GM19239 (cell line): ENCODE measurements at regions not wholly inside any gene's neighbourhood (a gene's known extent, or its start where the extent isn't known, plus 50 kb on each side); places are given as distances from the start of the nearest gene placed in this dataset.

Source experiments
- DNase-seq: peaks from one replicate; pipeline ENCODE4 v3.0.0; 2011; ENCODE audit warnings: low spot score; ENCODE audit not compliant: insufficient read length
- FAIRE-seq: peaks from 2 replicates; lab custom pipeline; 2011; peaks lifted over from hg19 to GRCh38; lab: Jason Lieb, UNC

DNA sequence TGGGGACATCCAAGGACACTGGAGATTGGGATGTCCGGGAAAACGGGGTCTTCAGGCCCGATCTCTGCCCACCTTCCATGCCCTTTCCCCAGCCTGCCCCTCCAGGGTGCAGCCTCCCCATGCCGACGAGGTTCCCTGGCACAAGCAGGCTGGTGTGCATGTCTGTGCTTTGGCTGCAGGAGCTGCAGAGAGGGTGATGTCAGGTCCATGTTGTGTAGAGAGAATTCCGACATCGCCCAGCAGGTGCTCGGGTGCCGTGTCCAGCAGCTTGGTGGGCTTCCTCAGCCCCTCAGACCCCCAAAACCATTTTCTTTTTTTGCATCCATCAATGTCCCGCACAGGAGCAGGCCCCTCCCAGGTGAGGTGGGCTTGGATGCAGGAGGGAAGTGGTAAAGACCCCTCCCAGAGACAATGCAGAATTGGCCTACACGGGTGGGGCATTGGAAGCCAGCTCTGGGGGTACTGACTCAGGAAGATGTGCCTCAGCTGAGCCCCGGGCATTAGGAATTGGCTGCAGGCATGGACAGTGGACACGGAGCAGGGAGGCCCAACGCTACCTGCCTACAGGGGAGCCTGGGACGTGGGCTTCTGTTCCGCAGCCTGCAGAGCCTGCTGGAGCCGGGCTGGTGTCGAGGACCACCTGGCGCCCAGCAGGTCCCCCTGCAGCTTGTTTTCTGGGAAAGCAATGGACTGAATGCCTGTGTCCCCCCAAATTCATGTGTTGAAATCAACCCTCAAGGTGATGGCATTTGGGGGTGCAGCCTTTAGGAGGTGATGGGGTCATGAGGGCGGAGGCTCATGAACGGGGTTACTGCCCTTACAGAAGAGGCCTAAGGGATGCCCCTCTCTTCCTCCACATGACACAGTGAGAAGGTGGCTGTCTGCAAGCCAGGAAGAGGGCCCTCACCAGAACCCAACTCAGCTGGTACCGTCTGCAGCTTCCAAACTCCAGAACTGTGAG lies 97.5 kb downstream of the METRNL start:
- DNase-seq (no peak), FAIRE-seq (no peak)

GRCh38 chr17:83177611-83178532 lies 98.5 kb downstream of the METRNL start:
- FAIRE-seq = no peak
- DNase-seq = no peak

- FAIRE-seq (no peak), DNase-seq (no peak)
Observed at GRCh38 chr17:83178533-83179304, 99.3 kb downstream of the METRNL start.

DNA sequence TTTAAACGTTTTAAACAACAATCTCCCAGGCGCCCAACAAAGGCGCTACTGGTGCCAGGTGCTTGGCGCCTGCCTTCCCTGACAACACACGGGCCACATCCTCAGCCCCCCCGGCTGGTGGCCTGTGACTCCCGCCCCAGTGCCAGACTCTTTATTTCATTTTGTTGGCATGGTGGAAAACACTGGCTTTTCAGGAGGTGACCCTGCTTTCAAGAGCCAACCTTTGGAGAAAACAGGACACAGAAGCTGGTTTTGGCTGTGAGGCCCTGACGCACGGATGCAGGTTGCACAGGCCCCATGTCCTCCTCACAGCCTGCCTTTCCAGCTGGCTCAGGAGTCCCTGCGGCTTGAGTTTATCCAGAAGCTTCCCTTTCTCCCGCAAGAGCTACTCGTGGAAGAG lies 100.0 kb downstream of the METRNL start:
- FAIRE-seq = no peak
- no peak for DNase-seq

GRCh38 chr17:83179811-83180210 lies 100.4 kb downstream of the METRNL start:
- DNase-seq (no peak), FAIRE-seq (no peak)

GRCh38 chr17:83180264-83180995 lies 101.0 kb downstream of the METRNL start:
- no peak for DNase-seq
- FAIRE-seq = no peak

DNA sequence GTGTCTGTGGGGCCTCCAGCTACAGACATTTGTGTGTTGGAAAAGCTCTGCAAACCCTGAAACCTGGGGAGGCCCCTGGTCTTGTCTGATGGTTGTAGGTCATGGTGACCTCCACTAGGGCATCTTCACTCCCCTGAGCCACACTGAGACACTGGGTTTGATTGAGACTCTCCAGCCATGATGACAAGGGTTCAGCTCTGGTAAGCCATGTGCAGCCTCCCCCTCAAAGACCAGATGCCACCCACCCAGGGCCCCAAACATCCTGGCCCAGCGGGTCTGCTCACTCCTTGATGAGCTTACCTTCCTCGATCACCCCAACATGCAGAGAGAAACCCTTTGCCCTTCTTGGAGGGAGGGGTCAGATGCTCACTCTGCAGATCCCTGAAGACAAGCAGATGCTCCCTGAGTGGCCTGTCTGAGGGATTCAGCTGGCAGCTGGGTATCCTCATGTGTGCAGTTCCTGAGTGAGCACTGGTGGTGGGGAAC lies 101.6 kb downstream of the METRNL start:
- FAIRE-seq (no peak), DNase-seq (no peak)

GRCh38 chr17:83181991-83182619 lies 102.7 kb downstream of the METRNL start:
- DNase-seq (no peak), FAIRE-seq (no peak)

- FAIRE-seq (no peak), DNase-seq (no peak)
Observed at GRCh38 chr17:83182620-83183101, 103.3 kb downstream of the METRNL start.

DNA sequence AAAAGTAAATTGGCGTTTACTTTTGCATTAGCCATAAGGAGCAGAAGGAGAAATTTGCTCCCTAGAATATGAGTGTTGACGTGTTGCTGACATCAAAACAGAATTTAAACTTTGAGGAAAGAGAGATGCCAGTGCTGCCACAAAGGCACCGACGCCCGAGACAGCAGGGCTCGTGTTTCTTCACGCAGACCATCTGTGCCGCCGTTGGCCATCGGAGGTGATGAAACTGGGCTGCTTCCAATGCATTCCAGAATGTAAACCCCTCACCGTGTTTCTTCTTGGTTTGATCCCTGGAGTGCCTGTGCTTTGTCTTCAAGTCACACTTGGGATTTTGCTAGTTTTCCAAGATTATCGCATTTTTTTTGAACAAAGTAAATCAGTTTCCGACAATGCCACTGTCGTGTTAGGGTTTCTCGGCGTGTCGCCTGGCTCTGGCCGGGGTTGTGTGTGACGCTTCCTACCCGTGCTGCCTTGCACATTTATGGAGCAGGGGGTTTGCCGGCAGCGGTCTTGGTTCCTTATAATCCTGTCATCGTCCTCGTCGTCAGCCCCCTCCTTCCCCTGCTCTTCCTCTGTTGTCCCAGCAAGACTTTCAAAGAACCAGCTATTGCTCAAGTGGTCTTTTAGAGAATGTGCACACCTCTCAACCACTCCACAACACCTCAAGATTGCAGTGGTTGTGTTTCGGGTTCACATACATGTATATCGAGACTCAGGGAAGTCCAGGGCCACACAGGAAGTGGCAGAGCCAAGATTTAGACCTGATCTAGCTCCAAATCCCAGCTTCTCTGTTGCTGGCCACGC lies 103.9 kb downstream of the METRNL start:
- DNase-seq = no peak
- FAIRE-seq = no peak

DNA sequence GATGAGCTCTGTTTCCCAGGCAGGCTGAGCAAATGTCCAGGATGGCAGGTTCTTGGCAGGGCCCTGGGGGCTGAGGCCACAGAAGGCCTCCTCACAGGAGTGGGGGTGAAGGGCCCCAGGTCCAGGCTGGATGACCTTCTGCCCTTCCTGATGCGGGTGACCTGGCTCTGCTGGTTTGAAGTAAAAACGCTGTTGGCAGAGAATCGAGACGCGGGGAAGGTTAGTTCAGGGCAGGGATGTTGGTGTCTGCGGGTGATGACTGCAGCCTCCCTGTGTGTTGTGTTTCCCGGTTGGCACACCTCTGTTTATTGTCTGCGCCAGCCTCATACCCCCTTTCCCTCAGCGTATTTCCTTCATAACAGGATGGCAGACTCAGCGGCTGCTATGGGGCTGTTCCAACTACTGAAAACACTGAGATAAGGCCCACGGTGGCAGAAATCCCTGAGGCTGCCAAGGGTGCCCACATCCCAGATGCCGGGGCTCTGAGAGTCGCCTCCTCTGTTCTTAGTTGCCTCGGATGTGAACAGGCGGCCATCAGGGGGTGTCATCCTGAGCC lies 104.6 kb downstream of the METRNL start:
- FAIRE-seq (no peak), DNase-seq (no peak)

- DNase-seq = no peak
- FAIRE-seq = no peak
Observed at GRCh38 chr17:83185023-83186002, 105.9 kb downstream of the METRNL start.

- no peak for DNase-seq
- no peak for FAIRE-seq
Observed at GRCh38 chr17:83186226-83186625, 106.8 kb downstream of the METRNL start.

DNA sequence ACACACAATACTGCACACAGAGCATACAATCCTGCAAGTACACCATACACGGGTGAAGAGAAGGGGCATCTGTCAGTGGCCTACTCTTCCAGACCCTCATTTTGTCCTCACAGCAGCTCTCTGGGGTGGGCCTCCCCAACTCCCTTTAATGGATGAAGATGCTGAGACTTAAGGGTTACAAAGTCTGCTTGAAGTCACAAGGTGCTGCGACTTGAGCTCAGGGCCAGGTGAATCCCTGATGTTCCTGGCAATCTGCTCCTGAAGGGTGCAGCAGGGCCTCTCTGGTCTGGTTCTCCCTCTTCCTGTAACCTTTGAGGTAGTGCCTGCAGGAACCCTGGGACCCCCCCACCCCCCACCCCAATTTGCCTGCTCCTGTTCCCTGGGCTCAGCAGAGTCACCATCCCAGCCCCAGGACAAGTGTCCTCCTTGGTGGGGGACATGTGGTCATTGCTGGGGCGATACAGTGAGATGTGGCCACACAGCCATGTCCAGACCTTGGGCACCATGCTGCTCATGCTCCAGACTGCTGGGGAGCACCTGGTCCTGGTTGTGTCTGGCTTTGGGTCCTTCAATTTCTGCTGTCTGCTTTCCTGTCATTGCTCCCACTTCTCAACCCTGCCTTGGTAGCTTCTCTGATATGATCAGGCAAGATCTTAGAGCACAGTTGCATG lies 107.5 kb downstream of the METRNL start:
- FAIRE-seq (no peak), DNase-seq (no peak)

GRCh38 chr17:83187782-83188311 lies 108.4 kb downstream of the METRNL start:
- FAIRE-seq (no peak), DNase-seq (no peak)
